Liver (tissue), 3 donors: ENCODE measurements at regions not wholly inside any gene's neighbourhood (a gene's known extent, or its start where the extent isn't known, plus 50 kb on each side); places are given as distances from the start of the nearest gene placed in this dataset.

Source experiments
- ATF3 ChIP-seq: IDR thresholded peaks from 2 replicates; pipeline ENCODE4 v1.6.1; 2016; ENCODE audit warnings: antibody characterized with exemption
- CTCF ChIP-seq: fragments of 150-350 bp; IDR thresholded peaks from 2 replicates; pipeline ENCODE4 v1.5.1; 2017; ENCODE audit warnings: improper control_type of control experiment, low read depth, low read length; ENCODE audit not compliant: missing input control
- FOXA1 ChIP-seq: IDR thresholded peaks from 2 replicates; pipeline ENCODE4 v1.6.1; 2016; ENCODE audit warnings: antibody characterized with exemption
- GABPA ChIP-seq, 2 donors: IDR thresholded peaks in 1 of 2; conservative IDR thresholded peaks in 1 of 2; 2 replicates each; pipeline ENCODE4 v1.6.1; 2016; ENCODE audit warnings: antibody characterized with exemption in 2 of 2, mild to moderate bottlenecking in 1 of 2, moderate library complexity in 1 of 2
- REST ChIP-seq: IDR thresholded peaks from 2 replicates; pipeline ENCODE4 v1.6.1; 2016; ENCODE audit warnings: antibody characterized with exemption, mild to moderate bottlenecking
- TAF1 ChIP-seq: conservative IDR thresholded peaks from 2 replicates; pipeline ENCODE4 v1.6.1; 2016; ENCODE audit warnings: antibody characterized with exemption, mild to moderate bottlenecking
- ZBTB33 ChIP-seq: IDR thresholded peaks from 2 replicates; pipeline ENCODE4 v1.6.1; 2016; ENCODE audit warnings: antibody characterized with exemption
- donor health status: healthy.
- donor health status: healthy.

DNA sequence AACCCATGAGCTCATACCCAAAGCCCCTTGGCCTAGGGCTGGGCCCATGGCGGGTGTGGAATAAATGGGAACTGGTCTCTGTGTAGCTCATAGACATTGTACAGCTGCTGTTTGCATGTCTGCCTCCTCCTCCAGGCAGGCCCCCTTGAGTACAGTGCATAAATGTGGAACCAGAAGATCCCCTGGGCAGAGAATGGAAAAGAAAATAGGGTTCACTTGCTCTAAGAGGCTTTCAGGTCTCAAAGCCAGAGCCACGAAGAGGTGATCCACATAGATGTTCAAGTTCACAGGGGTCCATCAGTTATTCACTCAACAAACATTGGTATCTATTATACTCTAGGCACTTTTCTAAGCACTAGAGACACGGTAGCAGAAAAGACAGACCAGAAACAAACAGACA, 79.2 kb upstream of the CACNA1A start:
- TF ChIP-seq TAF1 = no peak
- TF ChIP-seq CTCF = no peak
- no peak for TF ChIP-seq ATF3
- TF ChIP-seq FOXA1 = no peak
- TF ChIP-seq GABPA (IDR thresholded peaks at IDR 0.05 in 1 of 2, conservative IDR thresholded peaks at IDR 0.05 in 1 of 2) = no peak
- TF ChIP-seq ZBTB33 = no peak
- TF ChIP-seq REST = no peak
